HG02884 (cell line): ENCODE measurements at regions not wholly inside any gene's neighbourhood (a gene's known extent, or its start where the extent isn't known, plus 50 kb on each side); places are given as distances from the start of the nearest gene placed in this dataset.

ENCODE experiments used
- ATAC-seq: cut with Tn5 transposase; IDR thresholded peaks from one replicate; pipeline ENCODE4 v1.9.1; 2021; ENCODE audit warnings: mild to moderate bottlenecking, moderate library complexity; ENCODE audit not compliant: unreplicated experiment

GRCh38 chr12:84313323-84313675 is 599.3 kb downstream of the SLC6A15 start:
- no peak for ATAC-seq

GRCh38 chr12:84308211-84308610 is 604.4 kb downstream of the SLC6A15 start:
- ATAC-seq = no peak

- ATAC-seq = no peak
Measured at GRCh38 chr12:84305144-84305543, 607.5 kb downstream of the SLC6A15 start.

- ATAC-seq = no peak
Measured at GRCh38 chr12:84294246-84294645, 618.4 kb downstream of the SLC6A15 start.

GRCh38 chr12:84290168-84290567 is 622.4 kb downstream of the SLC6A15 start:
- ATAC-seq = no peak

- no peak for ATAC-seq
Measured at GRCh38 chr12:84277986-84278385, 634.6 kb downstream of the SLC6A15 start.

- no peak for ATAC-seq
Measured at GRCh38 chr12:84276215-84276614, 636.4 kb downstream of the SLC6A15 start.

- no peak for ATAC-seq
Measured at GRCh38 chr12:84272324-84272723, 640.3 kb downstream of the SLC6A15 start.

GRCh38 chr12:84270470-84271140 is 642.0 kb downstream of the SLC6A15 start:
- no peak for ATAC-seq

GRCh38 chr12:84247931-84248330 is 664.7 kb downstream of the SLC6A15 start:
- ATAC-seq = no peak

- no peak for ATAC-seq
Measured at GRCh38 chr12:84243686-84244085, 668.9 kb downstream of the SLC6A15 start.

GRCh38 chr12:84222841-84223240 is 689.8 kb downstream of the SLC6A15 start:
- no peak for ATAC-seq

GRCh38 chr12:84218406-84218805 is 694.2 kb downstream of the SLC6A15 start:
- ATAC-seq = no peak

- no peak for ATAC-seq
Measured at GRCh38 chr12:84201976-84202375, 710.6 kb downstream of the SLC6A15 start.

- ATAC-seq = no peak
Measured at GRCh38 chr12:84198294-84198946, 714.2 kb downstream of the SLC6A15 start.

GRCh38 chr12:84191779-84192178 is 720.8 kb downstream of the SLC6A15 start:
- ATAC-seq = no peak

- ATAC-seq = no peak
Measured at GRCh38 chr12:84186433-84186832, 726.2 kb downstream of the SLC6A15 start.

- ATAC-seq = no peak
Measured at GRCh38 chr12:84183576-84183975, 729.0 kb downstream of the SLC6A15 start.

GRCh38 chr12:84174115-84174514 is 738.5 kb downstream of the SLC6A15 start:
- ATAC-seq = no peak

GRCh38 chr12:84172823-84173424 is 739.7 kb downstream of the SLC6A15 start:
- ATAC-seq = no peak

GRCh38 chr12:84166812-84167211 is 745.8 kb downstream of the SLC6A15 start:
- no peak for ATAC-seq

GRCh38 chr12:84165998-84166571 is 746.5 kb downstream of the SLC6A15 start:
- ATAC-seq = no peak
